OCI-LY1 (cell line): ENCODE measurements at regions not wholly inside any gene's neighbourhood (a gene's known extent, or its start where the extent isn't known, plus 50 kb on each side); places are given as distances from the start of the nearest gene placed in this dataset.

ENCODE experiments used
- H2AFZ ChIP-seq: fragments of 200-600 bp; sonication (generic), shearing (Covaris generic); 2 replicates; pipeline ENCODE4 v1.6.0; 2014; ENCODE audit warnings: antibody characterized with exemption, mild to moderate bottlenecking, low read length
- H3F3A ChIP-seq: fragments of 200-600 bp; sonication (generic), shearing (Covaris generic); 2 replicates; pipeline ENCODE4 v1.6.0; 2014; ENCODE audit warnings: mild to moderate bottlenecking, antibody characterized with exemption, low read length, moderate library complexity; ENCODE audit not compliant: insufficient read depth
- H3K27ac ChIP-seq: fragments of 200-600 bp; sonication (generic); 2 replicates; pipeline ENCODE4 v1.5.1; 2014; ENCODE audit warnings: low read length, mixed run types, mild to moderate bottlenecking, low read depth; ENCODE audit not compliant: poor library complexity, severe bottlenecking
- H3K27me3 ChIP-seq: fragments of 200-600 bp; sonication (generic); 2 replicates; pipeline ENCODE4 v1.6.0; 2014; ENCODE audit warnings: antibody characterized with exemption, mild to moderate bottlenecking, low read length, moderate library complexity; ENCODE audit not compliant: insufficient read depth
- H3K36me3 ChIP-seq: fragments of 200-600 bp; sonication (generic); 2 replicates; pipeline ENCODE4 v1.6.1; 2014; ENCODE audit warnings: mild to moderate bottlenecking, antibody characterized with exemption, low read length, moderate library complexity, mixed read lengths; ENCODE audit not compliant: insufficient read depth
- H3K4me1 ChIP-seq: fragments of 200-600 bp; sonication (generic); 2 replicates; pipeline ENCODE4 v1.5.1; 2014; ENCODE audit warnings: mild to moderate bottlenecking, low read length, moderate library complexity; ENCODE audit not compliant: insufficient read depth, severe bottlenecking
- H3K4me2 ChIP-seq: fragments of 200-600 bp; sonication (generic), shearing (Covaris generic); 2 replicates; pipeline ENCODE4 v1.6.1; 2014; ENCODE audit warnings: low read length
- H3K4me3 ChIP-seq: fragments of 200-600 bp; sonication (generic); 2 replicates; pipeline ENCODE4 v1.5.1; 2014; ENCODE audit warnings: low read length, low read depth, mild to moderate bottlenecking, mixed read lengths; ENCODE audit not compliant: poor library complexity, severe bottlenecking
- H3K79me2 ChIP-seq: fragments of 200-600 bp; shearing (Covaris generic); 2 replicates; pipeline ENCODE4 v1.6.1; 2016; ENCODE audit warnings: mixed run types, low read length, mixed read lengths; ENCODE audit not compliant: insufficient read depth
- H3K9ac ChIP-seq: fragments of 200-600 bp; sonication (generic), shearing (Covaris generic); 2 replicates; pipeline ENCODE4 v1.6.1; 2014; ENCODE audit warnings: mild to moderate bottlenecking, low read length, mixed read lengths
- H3K9me2 ChIP-seq: fragments of 200-600 bp; sonication (generic), shearing (Covaris generic); 2 replicates; pipeline ENCODE4 v1.6.1; 2014; ENCODE audit warnings: low read depth, mild to moderate bottlenecking, low read length, mixed read lengths
- H3K9me3 ChIP-seq: fragments of 200-600 bp; shearing (Covaris generic); 2 replicates; pipeline ENCODE4 v1.6.1; 2014; ENCODE audit warnings: low read length, mixed read lengths
- H4K20me1 ChIP-seq: fragments of 200-600 bp; sonication (generic), shearing (Covaris generic); 2 replicates; pipeline ENCODE4 v1.6.0; 2016; ENCODE audit warnings: mild to moderate bottlenecking, low read length; ENCODE audit not compliant: insufficient read depth
- EZH2 ChIP-seq: fragments of 200-600 bp; sonication (generic), shearing (Covaris generic); IDR thresholded peaks from 2 replicates; pipeline ENCODE4 v1.8.0; 2017; ENCODE audit warnings: borderline replicate concordance, mixed run types, mild to moderate bottlenecking, antibody characterized with exemption, low read length, moderate library complexity, mixed read lengths
- TF ChIP-seq, protein P1 (sequence below): fragments of 200-600 bp; sonication (generic), shearing (Covaris generic); IDR thresholded peaks from 2 replicates; pipeline ENCODE4 v1.5.1; 2017; ENCODE audit warnings: mild to moderate bottlenecking, antibody characterized with exemption, low read length, moderate library complexity, mixed read lengths

DNA sequence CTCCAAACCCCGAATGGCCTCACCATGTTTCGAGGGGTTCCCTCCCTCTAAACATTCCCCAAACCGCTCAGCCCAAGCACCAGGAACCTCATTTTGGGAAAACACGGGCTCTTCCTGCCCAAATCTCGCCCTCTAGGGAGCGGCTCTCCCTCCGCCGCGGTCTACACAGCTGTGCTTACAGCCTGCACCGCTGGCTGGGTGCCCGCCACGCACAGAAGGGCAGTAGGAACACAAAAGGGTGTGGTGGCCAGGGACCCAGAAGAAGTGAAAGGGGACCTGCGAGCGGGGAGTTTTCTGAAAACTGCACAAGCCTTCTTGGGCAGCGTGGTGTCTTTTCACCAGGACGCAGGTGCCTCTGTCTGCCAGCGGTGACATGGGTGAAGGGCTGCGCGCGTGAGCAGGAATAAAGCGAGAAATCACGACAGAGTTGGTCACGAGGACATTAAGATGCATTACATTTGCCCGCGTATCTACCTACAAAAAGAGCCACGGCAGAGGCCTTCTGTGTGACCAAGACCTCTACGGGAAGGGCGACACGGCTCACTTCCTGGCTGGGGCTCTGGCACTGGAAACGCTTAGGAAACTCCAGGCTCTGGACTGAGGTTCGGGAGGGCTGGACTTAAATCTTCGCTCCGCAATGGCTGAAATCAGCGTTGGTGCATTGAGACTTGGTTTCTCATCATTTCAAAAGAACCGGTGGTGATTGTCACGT, 171.7 kb downstream of the LSM5 start:
- Histone ChIP-seq H3K4me3 (no peak overlapping the region), H3K9ac (no peak overlapping the region), H3K36me3 (no peaks in the 10 kb centered on the region), H3K9me2 (no peaks in the 10 kb centered on the region), H3K4me2 (no peak overlapping the region), H3K4me1 (no peaks in the 10 kb centered on the region), H3K27ac (no peak overlapping the region), H2AFZ (no peak overlapping the region), H3K9me3 (no peaks in the 10 kb centered on the region), H3F3A (no peaks in the 10 kb centered on the region), H3K27me3 (no peaks in the 10 kb centered on the region), H3K79me2 (no peaks in the 10 kb centered on the region), H4K20me1 (no peaks in the 10 kb centered on the region)
- TF ChIP-seq EZH2, result no peak
- TF ChIP-seq, protein P1, sequence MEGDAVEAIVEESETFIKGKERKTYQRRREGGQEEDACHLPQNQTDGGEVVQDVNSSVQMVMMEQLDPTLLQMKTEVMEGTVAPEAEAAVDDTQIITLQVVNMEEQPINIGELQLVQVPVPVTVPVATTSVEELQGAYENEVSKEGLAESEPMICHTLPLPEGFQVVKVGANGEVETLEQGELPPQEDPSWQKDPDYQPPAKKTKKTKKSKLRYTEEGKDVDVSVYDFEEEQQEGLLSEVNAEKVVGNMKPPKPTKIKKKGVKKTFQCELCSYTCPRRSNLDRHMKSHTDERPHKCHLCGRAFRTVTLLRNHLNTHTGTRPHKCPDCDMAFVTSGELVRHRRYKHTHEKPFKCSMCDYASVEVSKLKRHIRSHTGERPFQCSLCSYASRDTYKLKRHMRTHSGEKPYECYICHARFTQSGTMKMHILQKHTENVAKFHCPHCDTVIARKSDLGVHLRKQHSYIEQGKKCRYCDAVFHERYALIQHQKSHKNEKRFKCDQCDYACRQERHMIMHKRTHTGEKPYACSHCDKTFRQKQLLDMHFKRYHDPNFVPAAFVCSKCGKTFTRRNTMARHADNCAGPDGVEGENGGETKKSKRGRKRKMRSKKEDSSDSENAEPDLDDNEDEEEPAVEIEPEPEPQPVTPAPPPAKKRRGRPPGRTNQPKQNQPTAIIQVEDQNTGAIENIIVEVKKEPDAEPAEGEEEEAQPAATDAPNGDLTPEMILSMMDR, result no peak

DNA sequence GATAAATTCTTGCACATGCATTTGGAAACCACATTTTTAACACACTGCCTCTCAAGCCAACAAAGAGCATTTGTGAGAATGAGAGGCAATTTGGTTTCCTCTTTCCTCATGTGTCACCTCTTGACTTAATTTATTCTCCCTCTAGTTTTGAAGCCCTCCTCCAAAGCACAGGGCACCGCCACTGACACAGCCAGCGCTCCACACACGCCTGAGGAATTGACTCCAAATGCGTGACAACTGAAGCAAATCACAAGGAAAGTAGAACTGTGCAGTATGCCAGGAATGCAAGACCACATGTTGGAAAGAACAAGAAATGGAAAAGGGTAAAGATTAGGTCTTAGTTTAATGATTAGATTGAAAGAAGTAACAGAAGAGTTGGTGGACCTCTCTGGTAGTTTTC, 173.3 kb downstream of the LSM5 start:
- Histone ChIP-seq H3K36me3 (no peaks in the 10 kb centered on the region), H2AFZ (no peak overlapping the region), H3K9me3 (no peaks in the 10 kb centered on the region), H3K9ac (no peak overlapping the region), H3K9me2 (no peaks in the 10 kb centered on the region), H3K27me3 (no peaks in the 10 kb centered on the region), H3K4me3 (no peak overlapping the region), H3K4me1 (no peaks in the 10 kb centered on the region), H3F3A (no peaks in the 10 kb centered on the region), H3K79me2 (no peaks in the 10 kb centered on the region), H3K27ac (no peak overlapping the region), H3K4me2 (no peak overlapping the region), H4K20me1 (no peaks in the 10 kb centered on the region)
- TF ChIP-seq EZH2, result no peak

DNA sequence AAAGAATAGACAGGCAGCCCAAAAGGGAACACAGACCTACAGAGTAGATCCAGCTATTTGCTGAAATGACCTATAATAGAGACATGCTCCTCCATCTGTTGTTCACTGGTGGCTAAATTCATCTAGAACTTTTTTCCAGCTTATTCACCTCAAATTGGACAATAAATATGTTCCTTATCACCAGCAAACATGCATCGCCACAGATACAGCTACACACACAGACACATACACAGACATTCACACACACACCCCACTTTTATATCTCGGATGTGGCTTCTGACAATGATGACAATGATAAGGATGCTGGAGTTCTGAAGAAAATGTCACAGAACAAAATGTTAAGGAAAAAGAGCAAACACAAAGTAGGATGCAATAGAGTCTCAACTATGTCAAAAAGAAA, 175.4 kb downstream of the LSM5 start:
- Histone ChIP-seq H3K9me2 (no peaks in the 10 kb centered on the region), H3K9me3 (no peaks in the 10 kb centered on the region), H3K27ac (no peak overlapping the region), H3K36me3 (no peaks in the 10 kb centered on the region), H3K79me2 (no peaks in the 10 kb centered on the region), H3K4me1 (no peaks in the 10 kb centered on the region), H3K9ac (no peak overlapping the region), H3K27me3 (no peaks in the 10 kb centered on the region), H4K20me1 (no peaks in the 10 kb centered on the region), H3K4me3 (no peak overlapping the region), H2AFZ (no peak overlapping the region), H3F3A (no peaks in the 10 kb centered on the region), H3K4me2 (no peak overlapping the region)
- TF ChIP-seq, protein P1, result no peak
- no peak for TF ChIP-seq EZH2

DNA sequence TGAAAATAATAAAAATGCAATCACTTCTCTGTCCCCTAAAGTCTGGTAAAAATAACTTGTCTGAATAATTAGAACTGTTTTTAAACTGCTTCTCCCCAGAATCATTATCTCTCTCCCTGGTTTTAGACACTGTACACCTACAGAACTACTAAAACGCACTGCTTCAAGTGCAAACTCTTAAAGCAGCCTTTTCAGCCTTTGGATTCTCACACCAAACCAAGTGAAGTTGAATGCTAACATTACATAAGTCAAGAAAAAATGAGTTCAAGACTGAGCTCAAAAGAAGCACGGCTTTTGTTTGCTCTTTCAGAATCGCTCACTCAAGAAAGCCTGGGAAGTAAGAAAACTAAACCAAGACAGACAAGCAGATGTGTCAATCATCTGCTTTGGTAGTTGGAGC, 188.8 kb downstream of the LSM5 start:
- H3K27me3 ChIP-seq, result no peaks in the 10 kb centered on the region
- no peak overlapping the region for H2AFZ ChIP-seq
- no peak for TF ChIP-seq EZH2

More for the DNA sequence above, 188.8 kb downstream of the LSM5 start:
- Histone ChIP-seq H4K20me1 (no peaks in the 10 kb centered on the region), H3K4me2 (no peak overlapping the region), H3K27ac (no peak overlapping the region), H3K4me3 (no peak overlapping the region), H3K79me2 (no peaks in the 10 kb centered on the region), H3K36me3 (no peaks in the 10 kb centered on the region), H3K9ac (no peak overlapping the region), H3K4me1 (no peaks in the 10 kb centered on the region), H3F3A (no peaks in the 10 kb centered on the region), H3K9me2 (no peaks in the 10 kb centered on the region), H3K9me3 (0 out of 2 replicates have a peak, but pooled peaks cover 2% of the 10 kb centered on the region)
